VCaP (cell line): ENCODE measurements at regions not wholly inside any gene's neighbourhood (a gene's known extent, or its start where the extent isn't known, plus 50 kb on each side); places are given as distances from the start of the nearest gene placed in this dataset.
A peak's percentile ranks its signal among the peaks of the same experiment; 100 is the strongest.
"Not testable (repeated sequence)": the region's sequence is repeated elsewhere in the genome, so short reads cannot be mapped to it uniquely, and the experiment has no call there.

Experiments used
- H3K27ac ChIP-seq: fragments of 450-650 bp; 2 replicates; pipeline ENCODE4 v1.5.1; 2017
- TF ChIP-seq, protein P1 (sequence below): fragments of 450-650 bp; conservative IDR thresholded peaks from 2 replicates; pipeline ENCODE4 v1.5.1; 2017; ENCODE audit warnings: mild to moderate bottlenecking, moderate library complexity

GRCh38 chrX:82732861-82733260 is 775.2 kb upstream of the POU3F4 start:
- TF ChIP-seq, protein P1, sequence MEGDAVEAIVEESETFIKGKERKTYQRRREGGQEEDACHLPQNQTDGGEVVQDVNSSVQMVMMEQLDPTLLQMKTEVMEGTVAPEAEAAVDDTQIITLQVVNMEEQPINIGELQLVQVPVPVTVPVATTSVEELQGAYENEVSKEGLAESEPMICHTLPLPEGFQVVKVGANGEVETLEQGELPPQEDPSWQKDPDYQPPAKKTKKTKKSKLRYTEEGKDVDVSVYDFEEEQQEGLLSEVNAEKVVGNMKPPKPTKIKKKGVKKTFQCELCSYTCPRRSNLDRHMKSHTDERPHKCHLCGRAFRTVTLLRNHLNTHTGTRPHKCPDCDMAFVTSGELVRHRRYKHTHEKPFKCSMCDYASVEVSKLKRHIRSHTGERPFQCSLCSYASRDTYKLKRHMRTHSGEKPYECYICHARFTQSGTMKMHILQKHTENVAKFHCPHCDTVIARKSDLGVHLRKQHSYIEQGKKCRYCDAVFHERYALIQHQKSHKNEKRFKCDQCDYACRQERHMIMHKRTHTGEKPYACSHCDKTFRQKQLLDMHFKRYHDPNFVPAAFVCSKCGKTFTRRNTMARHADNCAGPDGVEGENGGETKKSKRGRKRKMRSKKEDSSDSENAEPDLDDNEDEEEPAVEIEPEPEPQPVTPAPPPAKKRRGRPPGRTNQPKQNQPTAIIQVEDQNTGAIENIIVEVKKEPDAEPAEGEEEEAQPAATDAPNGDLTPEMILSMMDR: no peak

DNA sequence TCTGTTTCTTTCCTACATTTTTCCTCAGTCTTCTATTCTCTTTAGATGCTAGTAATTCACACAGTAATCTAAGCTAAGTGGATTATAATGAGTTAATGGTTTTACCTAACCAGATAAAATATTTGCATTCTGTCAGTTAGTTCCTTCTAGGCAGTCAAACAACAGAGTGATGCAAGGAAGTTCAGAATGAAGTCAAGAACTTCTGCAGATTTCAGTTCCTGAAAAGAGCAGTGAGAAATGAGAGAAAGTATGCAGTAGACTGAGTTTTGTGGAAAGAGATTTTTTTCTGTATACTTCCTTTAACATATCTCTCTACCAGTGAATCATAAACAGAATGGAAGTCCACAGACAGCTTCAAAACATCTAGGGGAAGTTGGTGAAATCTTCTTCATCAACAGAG is 774.0 kb upstream of the POU3F4 start:
- TF ChIP-seq, protein P1: no peak
- no peak overlapping the region for H3K27ac ChIP-seq

More at GRCh38 chrX:82732861-82733260, 775.2 kb upstream of the POU3F4 start:
- H3K27ac ChIP-seq: no peak overlapping the region

- not testable (repeated sequence) for H3K27ac ChIP-seq
Observed at GRCh38 chrX:82738313-82738712, 769.8 kb upstream of the POU3F4 start.

- TF ChIP-seq, protein P1: no peak
Observed at GRCh38 chrX:82742351-82742750, 765.7 kb upstream of the POU3F4 start.

DNA sequence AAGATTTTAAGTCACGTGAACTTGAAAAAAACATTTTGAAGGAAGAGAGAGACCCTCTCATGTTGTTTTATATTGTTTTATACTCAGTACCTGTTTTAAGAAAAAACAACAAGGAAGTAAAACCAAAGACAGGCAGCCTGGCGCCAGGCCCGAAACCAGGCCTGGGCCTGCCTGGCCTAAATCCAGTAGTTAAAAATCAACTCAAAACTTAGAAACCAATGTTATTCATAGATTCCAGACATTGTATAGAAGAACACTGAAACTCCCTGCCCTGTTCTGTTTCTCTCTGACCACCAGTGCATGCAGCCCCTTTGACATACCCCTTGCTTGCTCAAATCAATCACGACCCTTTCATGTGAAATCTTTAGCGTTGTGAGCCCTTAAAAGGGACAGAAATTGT is 762.4 kb upstream of the POU3F4 start:
- peak overlapping the region; percentile 59 for H3K27ac ChIP-seq

More at GRCh38 chrX:82742351-82742750, 765.7 kb upstream of the POU3F4 start:
- H3K27ac ChIP-seq: no peak overlapping the region

DNA sequence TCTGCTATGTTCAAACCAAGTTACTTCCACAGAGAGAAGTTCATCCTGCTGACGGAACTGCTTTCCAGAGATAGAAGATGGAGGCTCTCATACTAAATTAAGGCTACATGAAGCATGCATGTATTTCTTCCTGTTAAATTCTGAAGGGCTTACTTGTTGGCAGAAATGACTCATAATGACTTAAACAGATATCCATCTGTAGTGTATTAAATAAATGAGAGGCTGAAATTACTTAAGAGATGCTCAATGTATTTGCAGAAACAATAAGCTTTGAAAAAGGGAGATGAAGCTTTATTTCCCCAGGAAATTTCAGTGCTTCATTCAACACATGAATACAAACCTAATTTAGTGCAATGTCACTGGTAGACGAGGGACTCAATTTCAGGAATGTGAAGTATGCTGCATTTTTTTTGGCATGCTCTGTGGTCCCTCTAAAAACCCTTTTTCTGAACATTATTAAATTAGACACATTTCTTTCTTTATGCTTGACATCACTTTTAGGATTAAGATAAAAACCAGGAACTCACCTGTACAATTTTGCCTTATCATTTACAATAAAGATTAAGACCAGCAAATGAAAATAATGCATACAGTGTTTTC is 759.1 kb upstream of the POU3F4 start:
- TF ChIP-seq, protein P1: no peak
- H3K27ac ChIP-seq: no peak overlapping the region

DNA sequence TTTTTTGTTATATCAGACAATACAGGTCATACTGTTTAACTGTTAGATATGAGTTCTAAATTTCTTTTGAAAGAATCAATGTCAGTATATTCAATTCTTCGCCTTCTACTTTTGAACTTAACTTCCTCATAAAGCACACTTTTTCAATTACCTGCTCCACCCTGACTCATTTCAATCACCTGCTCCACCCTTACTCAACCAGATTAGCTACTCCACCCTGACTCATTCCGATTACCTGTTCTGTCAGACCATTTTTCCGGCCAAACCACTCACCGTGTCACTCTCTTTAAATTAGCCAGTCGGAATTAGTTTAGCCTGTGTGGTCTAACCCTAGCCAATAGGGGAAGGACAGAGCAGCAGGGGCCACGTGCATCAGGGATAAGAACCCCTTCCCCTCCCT is 751.8 kb upstream of the POU3F4 start:
- TF ChIP-seq, protein P1: no peak
- no peak overlapping the region for H3K27ac ChIP-seq

- H3K27ac ChIP-seq: no peak overlapping the region
- TF ChIP-seq, protein P1: no peak
Observed at GRCh38 chrX:82757614-82758013, 750.5 kb upstream of the POU3F4 start.

- TF ChIP-seq, protein P1: no peak
- no peak overlapping the region for H3K27ac ChIP-seq
Observed at GRCh38 chrX:82764521-82764920, 743.6 kb upstream of the POU3F4 start.
